Astrocyte (in vitro differentiated cells and primary cell): ENCODE measurements at regions not wholly inside any gene's neighbourhood (a gene's known extent, or its start where the extent isn't known, plus 50 kb on each side); places are given as distances from the start of the nearest gene placed in this dataset.

Source experiments
- CTCF ChIP-seq: IDR thresholded peaks from 2 replicates; pipeline ENCODE4 v1.5.1; 2011; ENCODE audit warnings: low read depth, mild to moderate bottlenecking, inconsistent platforms, low read length, moderate library complexity; ENCODE audit not compliant: insufficient read depth
- EZH2 ChIP-seq: IDR thresholded peaks from 2 replicates; pipeline ENCODE4 v1.6.1; 2012; ENCODE audit warnings: mild to moderate bottlenecking, low read length, inconsistent platforms; ENCODE audit not compliant: insufficient read depth

- TF ChIP-seq CTCF (no peak), EZH2 (no peak)
Observed at GRCh38 chr14:34354556-34354955, 107.5 kb downstream of the SPTSSA start.
